ENCODE measurements at regions not wholly inside any gene's neighbourhood (a gene's known extent, or its start where the extent isn't known, plus 50 kb on each side); places are given as distances from the start of the nearest gene placed in this dataset.

DNA sequence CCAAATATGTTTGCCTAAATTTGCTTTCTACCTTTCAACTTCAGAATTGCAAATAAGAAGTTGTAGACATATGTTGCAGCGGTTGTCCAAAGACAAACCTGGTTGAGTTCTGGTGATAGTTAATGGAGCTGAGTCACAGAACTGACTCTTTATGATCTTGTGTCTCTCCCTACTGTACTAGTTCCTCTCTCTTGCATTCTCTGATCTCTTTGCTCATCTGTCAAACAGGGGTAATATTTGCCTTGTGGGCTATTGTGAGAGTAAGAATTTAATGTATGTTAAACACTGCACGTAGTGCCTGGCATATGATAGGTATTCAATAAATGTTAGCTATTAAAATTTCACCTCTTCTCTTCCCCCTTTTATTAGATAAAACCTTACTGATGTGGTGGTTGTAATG is 283.5 kb upstream of the RGS6 start:
- no peak for DNase-seq

DNA sequence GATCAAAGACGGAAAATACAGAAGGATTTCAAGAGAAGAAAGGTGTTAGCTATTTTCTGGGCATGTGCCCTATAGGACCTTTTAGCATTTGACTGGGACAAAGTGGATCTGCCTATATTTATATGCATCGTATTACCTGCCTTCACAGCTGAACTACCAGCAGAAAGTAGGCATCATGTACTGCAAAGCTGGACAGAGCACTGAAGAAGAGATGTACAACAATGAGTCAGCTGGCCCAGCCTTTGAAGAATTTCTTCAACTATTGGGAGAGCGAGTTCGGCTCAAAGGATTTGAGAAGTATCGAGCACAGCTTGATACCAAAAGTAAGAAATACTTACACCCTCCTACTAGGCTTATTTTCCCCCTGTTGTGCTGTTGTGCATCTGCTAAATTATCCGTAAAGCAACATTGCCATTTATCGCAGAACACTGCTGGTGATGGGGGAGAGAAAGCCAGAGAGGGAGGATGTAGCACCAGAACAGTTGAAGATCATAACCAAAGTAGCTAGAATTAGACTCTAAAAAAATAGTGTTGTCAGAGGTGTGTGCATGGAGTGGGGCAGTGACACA is 282.0 kb upstream of the RGS6 start:
- DNase-seq, result no peak

DNA sequence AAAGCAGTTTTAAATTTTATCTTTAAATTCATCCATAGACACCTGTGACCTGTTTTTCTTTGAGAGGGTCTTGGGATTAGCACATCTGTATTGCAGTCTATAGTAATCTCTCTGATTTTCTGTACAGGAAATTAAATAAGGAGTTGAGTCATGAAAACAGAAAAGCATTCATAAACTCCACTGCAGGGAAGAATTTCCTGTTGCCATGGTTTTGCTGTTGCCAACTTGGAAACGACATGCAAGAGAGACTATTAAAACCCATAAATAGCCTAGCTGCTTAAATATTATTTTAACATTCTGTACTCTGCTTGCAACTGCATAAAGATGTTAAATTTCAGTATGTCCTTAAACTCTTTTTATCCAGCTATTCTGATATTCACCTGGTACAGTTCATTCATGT is 281.0 kb upstream of the RGS6 start:
- DNase-seq, result no peak

DNA sequence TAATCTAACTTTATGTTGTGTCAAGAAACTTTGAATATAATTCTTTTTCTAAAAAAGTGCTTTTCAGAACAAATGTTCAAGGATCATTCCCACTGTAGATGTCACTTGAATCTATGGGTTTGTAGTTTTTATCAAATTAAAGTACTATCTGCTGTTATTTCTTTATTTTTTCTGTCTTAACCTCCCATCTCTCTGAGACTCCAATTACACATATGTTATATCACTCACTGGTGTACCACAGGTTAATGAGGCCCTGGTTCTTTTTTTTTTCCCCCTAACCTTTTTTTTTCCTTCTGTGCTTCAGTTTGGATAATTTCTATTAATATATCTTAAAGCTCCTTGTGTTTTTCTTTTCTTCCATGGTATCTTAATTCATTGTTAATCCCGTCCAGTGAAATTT is 279.9 kb upstream of the RGS6 start:
- no peak for DNase-seq

DNA sequence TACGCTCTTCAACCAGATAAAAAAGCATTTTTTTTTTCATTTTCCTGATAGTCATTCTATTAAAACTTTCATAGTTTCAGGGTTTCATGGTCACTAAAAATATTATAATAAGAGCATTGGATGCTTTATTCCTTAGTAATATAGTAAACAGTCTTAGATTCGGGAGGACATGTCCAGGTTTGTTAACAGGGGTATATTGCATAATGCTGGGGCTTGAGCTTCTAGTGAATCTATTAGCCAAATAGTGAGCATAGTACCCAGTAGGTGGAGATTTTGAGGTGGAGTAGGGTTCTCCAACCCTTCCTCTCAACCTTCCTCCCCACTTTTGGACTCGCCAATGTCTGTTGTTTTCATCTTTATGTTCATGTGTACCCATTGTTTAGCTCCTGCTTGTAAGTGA is 277.4 kb upstream of the RGS6 start:
- no peak for DNase-seq

DNA sequence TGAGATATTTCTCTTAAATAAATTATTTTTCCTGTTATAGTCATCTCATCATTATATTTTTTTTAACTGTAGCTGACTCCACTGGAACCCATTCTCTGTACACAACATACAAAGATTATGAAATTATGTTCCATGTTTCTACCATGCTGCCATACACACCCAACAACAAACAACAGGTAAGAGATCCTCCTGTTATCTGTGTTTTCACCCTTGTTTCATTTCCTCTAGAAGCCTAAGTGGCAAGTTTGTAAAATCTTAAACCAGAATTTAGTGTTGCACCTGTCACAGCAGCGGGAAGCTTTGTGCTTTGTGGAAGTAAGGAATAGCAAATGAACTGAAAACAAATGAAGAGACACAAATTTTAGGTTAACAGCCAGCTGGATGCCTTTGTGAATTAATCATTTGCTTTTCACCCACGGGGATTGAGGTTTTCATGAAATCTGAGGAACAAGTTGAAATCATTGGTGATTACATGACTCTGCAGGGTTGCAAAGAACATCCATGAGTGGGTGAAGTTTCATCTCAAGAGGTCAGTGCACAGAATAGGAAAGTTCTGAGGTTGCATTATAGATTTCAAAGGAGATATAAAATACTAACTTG is 273.9 kb upstream of the RGS6 start:
- DNase-seq, result no peak

DNA sequence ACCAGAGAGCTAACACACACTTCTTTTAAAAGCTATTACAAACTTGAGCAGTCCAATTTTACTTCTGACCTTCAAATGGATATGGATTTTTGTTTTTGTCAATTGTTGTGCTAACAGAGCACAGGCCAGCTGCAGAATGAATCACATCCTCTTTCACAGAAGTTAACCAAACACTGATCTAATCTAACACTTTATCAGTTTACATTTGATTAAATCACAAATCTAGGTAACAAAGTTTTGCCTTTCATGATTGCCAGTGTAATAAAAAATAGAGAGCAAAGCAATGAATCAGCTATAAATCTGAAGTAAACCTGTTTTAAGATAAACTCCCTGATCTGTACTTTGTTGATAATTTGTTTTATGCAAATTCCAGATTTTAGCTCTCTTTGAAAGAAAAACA is 273.1 kb upstream of the RGS6 start:
- DNase-seq, result no peak

DNA sequence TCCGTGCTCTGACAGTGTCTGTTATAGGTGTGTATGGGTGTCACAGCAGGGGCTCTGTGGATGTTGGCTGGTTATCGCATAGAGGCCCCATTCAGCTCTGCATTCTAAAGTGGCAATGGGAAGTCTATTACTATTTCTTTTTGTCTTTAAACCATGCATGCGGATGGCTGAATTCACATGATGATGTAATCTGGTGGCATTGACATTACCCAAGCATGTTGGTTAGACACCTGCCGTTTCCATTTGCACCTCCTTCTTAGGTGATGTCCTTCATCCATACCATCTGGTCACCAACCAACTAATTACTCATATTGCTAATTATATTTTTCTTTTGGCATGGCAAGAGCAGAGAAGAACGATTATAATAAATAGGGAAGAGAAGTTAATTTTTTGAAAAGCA is 270.8 kb upstream of the RGS6 start:
- no peak for DNase-seq

DNA sequence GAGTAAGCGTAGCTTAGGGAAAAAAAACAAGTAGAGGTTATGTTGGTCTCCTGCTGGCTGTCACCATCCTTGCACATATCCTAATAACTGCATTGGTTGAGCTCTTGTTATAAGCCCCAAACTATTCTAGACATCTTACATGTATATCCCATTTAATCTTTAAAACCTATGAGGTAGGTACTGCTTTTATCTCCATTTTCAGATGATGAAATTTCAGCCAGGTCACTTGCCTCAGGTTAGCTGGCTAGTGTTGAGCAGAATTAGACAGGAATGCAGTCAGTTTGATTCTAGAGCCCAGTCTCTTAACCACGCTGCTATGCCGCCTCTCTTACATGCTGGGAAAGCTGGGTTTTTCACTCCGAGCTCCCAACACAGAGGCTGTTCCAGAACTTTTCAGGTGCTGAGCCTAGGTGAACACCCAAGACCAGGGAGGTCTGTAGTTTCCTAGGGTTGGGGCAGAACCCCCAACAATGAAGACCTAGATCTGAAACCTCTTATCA is 269.9 kb upstream of the RGS6 start:
- DNase-seq, result no peak

DNA sequence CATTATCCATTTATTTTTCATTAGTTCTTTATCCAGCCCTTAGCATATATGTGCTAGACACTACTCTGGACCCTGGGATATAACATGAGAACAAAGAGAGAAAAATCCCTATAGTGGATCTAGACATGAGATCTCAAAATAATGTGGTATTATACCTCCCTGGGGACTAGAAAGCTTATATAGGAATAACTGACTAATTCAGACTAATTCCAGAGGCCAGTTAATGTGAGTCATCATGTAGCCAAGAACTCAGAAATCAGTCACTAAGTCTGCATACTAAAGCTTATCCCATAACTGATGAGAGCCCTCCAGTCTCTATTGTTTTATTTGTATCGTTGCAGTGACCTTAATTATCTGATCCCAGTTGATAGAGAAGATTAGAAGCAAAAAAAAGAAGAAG is 267.1 kb upstream of the RGS6 start:
- no peak for DNase-seq

DNA sequence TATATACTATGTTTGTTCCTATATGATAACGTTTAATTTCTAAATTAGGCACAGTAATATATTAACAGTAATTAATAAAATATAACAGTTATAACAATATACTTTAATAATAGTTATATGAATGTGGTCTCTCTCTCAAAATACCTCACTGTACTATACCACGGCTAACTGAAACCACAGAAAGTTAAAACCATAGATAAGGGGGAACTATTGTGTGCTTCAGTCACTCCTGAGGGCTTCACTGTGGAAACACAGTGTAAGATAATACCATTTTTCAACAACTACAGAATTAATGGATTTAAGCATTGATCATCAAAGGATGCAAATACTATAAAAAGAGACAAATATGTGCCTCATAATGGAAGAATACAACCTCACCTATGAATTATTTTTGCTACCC is 266.4 kb upstream of the RGS6 start:
- DNase-seq, result no peak

DNA sequence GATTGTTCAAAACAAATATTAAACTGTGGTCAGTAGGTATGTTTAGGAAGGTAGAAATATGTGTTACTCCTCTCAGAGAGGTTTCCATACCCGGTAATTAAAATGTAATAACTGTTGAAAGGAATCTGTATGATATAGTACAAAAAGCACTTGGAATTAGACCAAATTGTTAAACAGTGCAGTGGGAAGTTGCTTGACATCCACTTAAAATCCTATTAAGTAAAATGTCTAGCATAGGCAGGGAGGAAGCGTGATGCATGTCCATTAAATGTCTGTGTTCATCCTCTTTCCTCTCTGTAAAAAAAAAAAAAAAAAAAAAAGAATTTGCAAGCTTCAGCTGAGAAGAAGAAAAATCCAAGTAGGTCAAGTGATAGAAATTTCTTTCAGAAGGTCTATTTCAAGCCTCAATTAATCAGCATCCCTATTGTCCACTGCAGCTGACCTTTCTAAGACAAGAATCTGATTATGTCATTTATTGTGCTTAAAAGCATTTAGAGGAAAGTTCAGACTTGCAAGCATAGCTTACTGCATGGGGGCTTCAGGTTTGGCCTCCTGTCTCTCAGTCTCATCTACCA is 265.6 kb upstream of the RGS6 start:
- no peak for DNase-seq

DNA sequence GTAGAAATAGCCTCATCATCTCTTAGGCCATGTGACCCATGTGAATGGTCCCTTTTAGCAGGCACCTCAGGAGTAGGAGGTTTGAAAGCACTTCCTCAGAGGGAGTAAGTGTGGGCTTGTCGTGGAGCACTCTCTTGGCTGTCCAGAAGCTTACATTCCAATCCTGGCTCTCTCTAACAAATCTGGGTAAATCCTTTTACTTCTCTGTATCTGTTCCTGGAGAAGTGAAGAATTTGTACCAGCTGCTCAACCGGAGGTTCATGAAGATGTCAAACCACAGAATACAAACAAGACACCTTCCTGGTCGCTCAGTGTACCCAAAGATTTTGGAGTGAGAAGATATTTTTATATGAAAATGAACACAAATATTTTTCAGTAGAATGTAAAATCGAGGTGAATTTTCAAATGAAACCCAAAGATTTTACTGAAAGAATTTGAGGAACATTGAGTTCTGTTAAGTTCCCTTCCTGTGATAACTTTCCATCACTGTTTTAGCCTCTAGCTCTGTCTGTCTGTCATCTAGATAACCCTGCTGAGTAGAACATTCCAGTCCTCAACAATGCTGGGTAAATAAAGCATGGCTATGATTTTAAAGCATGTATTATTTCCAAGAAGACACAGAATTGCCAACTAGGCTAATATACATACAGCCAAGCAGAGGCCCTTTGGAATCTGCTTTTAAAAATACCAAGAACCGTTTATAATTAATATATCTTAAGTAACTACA is 263.9 kb upstream of the RGS6 start:
- DNase-seq, result no peak

DNA sequence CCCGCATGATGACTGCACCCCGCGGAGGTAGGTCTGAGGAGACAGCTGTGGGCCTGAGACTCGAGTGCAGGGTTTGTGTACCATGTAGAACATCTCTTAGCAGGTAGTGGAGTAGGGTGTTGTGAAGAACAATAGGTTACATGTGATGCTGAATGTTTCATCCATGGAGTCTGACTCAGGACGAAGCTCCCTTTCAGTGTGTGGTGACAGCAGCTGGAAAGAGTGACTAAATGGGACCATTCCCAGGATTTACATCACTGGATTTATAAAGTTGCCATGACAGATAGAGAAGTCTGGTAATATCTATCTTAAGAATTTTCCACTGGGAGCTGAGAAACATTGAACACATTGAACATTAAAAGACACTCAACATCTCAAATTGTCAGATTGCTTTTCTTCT is 259.6 kb upstream of the RGS6 start:
- no peak for DNase-seq

DNA sequence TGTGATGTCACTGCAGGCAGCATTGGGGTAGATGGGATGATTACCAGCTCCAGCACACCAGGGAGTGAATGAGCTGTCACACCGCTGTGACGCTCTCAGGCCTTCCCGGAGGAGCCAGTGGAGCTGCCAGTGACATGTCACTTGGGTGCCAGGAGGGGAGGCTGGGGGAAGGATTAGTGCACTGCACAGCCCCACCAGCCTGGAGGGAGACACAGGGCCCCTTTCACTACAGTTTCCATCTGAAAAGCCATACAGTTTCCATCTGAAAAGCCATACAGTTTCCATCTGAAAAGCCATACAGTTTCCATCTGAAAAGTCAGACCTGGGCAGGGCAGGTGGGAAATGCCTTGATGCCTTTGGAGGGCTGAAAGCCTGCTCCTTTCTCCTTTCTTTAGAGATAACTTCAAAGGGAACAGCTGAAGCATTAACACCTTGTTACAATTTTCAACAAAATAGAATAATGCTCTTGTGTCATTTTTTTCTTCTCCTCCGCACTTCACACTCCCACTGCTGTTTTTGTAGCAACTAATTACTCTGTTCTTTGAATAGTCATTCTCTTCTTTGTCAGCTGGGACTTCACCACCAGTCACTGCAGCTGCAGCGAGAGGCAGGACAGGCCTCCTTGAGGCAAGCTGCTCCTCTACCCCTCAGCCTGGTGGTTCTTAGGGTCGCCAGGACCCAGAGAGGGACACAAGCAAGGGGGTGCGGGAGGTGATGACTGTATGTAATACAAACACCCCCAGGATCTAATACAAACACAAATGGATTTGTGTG is 256.9 kb upstream of the RGS6 start:
- DNase-seq, result no peak

DNA sequence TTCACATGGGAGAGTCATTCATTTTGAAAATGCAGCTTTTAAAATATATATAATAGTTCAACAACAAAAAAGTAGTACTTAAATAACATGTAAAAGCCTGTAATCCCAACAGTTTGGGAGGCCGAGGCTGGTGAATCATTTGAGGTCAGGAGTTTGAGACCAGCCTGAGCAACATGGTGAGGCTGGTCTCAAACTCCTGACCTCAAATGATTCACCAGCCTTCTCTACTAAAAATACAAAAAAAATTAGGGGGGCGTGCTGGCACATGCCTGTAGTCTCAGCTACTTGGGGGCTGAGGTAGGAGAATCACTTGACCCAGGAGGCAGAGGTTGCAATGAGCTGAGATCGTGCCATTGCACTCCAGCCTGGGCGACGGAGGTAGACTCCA is 256.3 kb upstream of the RGS6 start:
- DNase-seq, result no peak

DNA sequence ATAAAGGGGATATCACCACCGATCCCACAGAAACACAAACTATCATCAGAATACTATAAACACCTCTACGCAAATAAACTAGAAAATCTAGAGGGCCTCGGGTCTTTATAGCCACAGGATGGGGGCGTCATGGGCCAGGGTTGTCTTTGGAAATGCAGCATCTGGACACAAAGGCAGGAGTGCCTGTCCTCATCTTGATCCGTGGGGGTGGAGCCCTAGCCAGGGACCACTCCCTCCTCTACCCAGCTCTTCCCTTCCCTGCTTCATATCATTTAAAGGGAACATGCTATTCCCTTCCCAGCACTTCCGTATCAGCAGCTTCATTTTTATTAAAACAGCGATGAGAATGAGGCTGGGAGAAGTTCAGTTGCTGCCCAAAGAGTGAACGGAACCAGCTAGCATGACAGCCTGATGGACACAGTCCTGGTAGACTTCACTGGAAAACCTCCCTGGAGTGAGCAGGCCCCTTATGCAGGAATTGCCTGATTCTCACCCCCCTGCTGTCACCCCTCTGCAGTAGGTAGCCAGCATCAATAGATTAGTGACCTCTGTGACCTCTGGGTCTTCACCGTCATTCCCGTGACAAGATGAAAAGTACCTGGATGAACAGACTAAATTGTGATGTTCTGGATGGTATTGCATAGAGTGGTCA is 251.4 kb upstream of the RGS6 start:
- no peak for DNase-seq

DNA sequence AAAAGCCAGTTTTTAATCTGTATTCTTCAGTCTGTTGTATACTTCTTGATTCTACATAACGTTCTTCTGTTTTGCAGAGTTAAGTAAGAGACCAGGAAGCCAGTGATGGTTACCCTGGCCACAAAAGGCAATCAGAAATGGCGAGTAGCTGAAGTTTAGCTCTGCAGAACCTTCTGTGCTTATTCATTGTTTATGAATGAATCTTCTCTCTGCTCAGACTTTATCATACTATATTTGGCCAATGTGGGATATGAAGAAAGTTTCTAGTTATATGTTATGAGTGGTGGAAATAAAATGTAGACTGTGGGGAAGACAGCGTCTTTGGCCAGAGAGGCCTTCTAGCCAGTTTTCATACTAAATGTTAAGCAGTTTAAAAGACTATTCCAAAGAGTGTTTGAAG is 249.9 kb upstream of the RGS6 start:
- no peak for DNase-seq

DNA sequence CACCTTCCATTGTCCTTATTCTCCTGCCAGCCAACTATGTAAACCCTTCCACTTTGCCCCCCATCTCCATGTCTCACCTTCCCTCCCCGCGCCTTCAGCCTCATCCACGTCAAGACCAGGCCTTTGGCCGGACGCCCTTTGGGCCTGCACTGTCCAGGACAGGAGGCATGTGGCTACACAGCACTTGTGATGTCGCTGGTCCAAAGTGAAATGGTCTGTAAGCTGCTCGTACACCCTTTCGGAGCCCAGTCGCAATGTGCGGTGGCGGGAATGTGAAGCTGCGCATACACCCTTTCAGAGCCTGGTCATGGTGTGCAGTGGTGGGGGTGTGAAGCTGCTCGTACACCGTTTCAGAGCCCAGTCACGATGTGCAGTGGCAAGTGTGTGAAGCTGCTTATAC is 247.9 kb upstream of the RGS6 start:
- no peak for DNase-seq

DNA sequence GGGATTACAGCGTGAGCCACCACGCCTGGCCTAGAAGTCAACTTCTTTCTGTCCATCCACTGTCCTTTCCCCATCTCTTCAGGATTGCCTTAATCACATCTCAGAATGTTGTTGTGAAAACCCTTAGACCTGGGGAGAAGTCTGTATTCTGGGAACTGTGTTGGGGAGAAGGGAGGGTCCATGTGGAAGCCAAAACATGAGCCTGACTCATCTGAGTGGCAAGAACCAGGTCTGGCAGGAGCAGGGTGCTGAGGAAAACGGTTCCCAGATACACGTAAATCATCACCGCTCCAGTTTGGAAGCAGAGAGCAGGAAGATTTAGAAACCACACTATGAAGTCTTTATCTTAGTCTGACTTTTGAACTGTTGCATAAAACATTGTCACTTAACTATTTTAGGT is 245.6 kb upstream of the RGS6 start:
- DNase-seq, result no peak

DNA sequence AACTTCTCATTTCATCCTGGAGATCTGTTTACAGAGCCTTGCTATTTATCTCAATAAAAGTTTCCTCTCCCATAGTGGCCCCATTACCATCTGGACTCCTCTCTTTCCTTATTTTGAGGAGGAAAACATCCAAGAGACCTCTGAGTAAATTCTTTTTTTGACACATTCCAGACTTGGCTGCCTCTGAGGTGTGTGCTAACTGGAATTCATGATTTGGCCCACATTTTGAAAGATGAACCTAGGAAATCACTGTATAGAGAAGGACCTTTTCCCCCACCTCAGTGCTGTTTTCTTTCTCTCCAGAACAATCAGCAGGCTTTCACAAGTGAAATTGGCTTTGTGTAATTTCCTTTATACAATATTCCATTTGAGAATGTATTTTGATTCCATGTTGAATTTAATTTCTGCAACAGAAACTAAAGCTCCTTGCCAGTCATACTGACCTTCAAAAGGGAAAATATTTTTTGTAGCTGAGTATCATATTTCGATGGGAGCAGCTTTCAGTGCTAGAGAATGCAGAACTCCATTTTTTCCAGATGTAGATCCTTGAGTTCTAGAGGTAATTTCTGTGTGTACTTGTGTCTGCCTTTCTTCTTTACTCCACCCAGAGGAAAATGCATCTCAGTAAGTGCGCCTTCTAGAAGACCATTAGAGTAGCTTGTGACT is 244.9 kb upstream of the RGS6 start:
- no peak for DNase-seq

DNA sequence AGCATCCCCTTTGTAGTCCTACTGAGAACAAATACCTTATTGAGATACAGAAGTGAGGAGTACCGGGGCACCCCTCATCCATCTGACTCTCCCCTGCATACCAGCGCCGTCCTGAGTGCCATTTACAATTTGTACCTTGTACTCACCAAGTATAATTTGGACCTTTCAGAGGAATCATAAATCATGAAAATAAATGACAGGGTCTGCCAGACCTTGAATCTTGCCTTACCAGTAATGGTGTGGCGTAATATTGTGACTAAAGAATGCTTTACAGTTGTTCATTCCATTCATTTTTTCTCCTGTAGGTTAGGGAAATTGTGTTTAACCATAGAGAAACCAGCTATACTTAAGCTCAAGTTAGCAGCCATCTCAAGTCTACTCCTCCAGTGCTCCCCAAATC is 243.7 kb upstream of the RGS6 start:
- DNase-seq, result no peak

Measured in activated T-cell treated with anti-CD3 and anti-CD28 coated beads, Interleukin-2, amount 50 U/mL, for 48 hours (primary cell).